HepG2 (cell line): ENCODE measurements at regions not wholly inside any gene's neighbourhood (a gene's known extent, or its start where the extent isn't known, plus 50 kb on each side); places are given as distances from the start of the nearest gene placed in this dataset.

ENCODE experiments used
- ATAC-seq: fragments of 200-7000 bp; cut with Tn5 transposase; 3 replicates; pipeline ENCODE4 v1.9.1; 2020; ENCODE audit warnings: mild to moderate bottlenecking, moderate library complexity
- BruUV-seq: library from RNA; stranded (reverse); fragments of 400-500 nt; replicated peaks from 2 replicates; lab custom pipeline; 2021; lab: Mats Ljungman, UMichigan
- CTCF ChIA-PET: fragments of 300-600 bp; formaldehyde crosslinking; extraction: SDS; loops from one replicate; lab custom pipeline; 2021; ENCODE audit warnings: low total read pairs, inconsistent platforms, low intra/inter-chr PET ratio; lab: Yijun Ruan, JAX
- POLR2A ChIA-PET: fragments of 350-600 bp; sonication (Branson Sonifier 250); formaldehyde crosslinking; loops from one replicate; lab custom pipeline; 2020; ENCODE audit warnings: antibody characterized with exemption, inconsistent platforms; lab: Yijun Ruan, JAX
- DNase-seq: peaks from one replicate; pipeline ENCODE4 v3.0.0-alpha.2; 2015; ENCODE audit warnings: low spot score
- FAIRE-seq: peaks from 3 replicates; lab custom pipeline; 2011; peaks lifted over from hg19 to GRCh38; lab: Jason Lieb, UNC
- H2AFZ ChIP-seq: one replicate; pipeline ENCODE4 v1.6.1; 2011; ENCODE audit warnings: low read length, inconsistent platforms
- H3K27ac ChIP-seq: fragments of 300-600 bp; 3 replicates; pipeline ENCODE4 v1.8.0; 2011; ENCODE audit warnings: mixed run types, mild to moderate bottlenecking, mixed read lengths, low read length, inconsistent platforms; ENCODE audit not compliant: insufficient read depth; ENCODE audit errors: extremely low read length
- H3K27me3 ChIP-seq, 2 experiments: fragments of 200-600 bp in 1 of 2; 2 replicates in 1 of 2; 3 replicates in 1 of 2; pipeline versions ENCODE4 v1.6.0 to v1.8.0; 2011; ENCODE audit warnings: low read length in 2 of 2, mild to moderate bottlenecking in 2 of 2, moderate library complexity in 2 of 2, inconsistent platforms in 1 of 2; ENCODE audit not compliant: insufficient read depth in 2 of 2, control insufficient read depth in 1 of 2
- H3K36me3 ChIP-seq, 2 experiments: fragments of 200-600 bp in 1 of 2; replicated peaks in 1 of 2; 2 replicates in 1 of 2; 3 replicates in 1 of 2; pipeline versions ENCODE4 v1.5.1 to v1.8.0; 2011; ENCODE audit warnings: low read length in 2 of 2, inconsistent platforms in 1 of 2; ENCODE audit not compliant: insufficient read depth in 2 of 2, control insufficient read depth in 1 of 2
- H3K4me1 ChIP-seq: 2 replicates; pipeline ENCODE4 v1.5.1; 2012; ENCODE audit warnings: low read length, inconsistent platforms; ENCODE audit not compliant: insufficient read depth
- H3K4me2 ChIP-seq: 2 replicates; pipeline ENCODE4 v1.6.0; 2011; ENCODE audit warnings: low read depth, low read length, inconsistent platforms
- H3K4me3 ChIP-seq, 3 experiments: fragments of 200-600 bp in 1 of 3; sonication (generic), shearing (Covaris generic) in 1 of 3; replicated peaks in 1 of 3; 2 replicates each; pipeline ENCODE4 v1.5.1; 2011 to 2016; ENCODE audit warnings: low read length in 3 of 3, inconsistent platforms in 2 of 3, low read depth in 2 of 3, mild to moderate bottlenecking in 2 of 3, control low read depth in 1 of 3, mixed read lengths in 1 of 3; ENCODE audit not compliant: insufficient read depth in 1 of 3
- H3K79me2 ChIP-seq: one replicate; pipeline ENCODE4 v1.6.1; 2011; ENCODE audit warnings: low read length, inconsistent platforms; ENCODE audit not compliant: insufficient read depth
- H3K9ac ChIP-seq: 2 replicates; pipeline ENCODE4 v1.6.0; 2011; ENCODE audit warnings: mild to moderate bottlenecking, low read depth, low read length, inconsistent platforms; ENCODE audit not compliant: insufficient read depth
- H3K9me3 ChIP-seq: 2 replicates; pipeline ENCODE4 v1.5.1; 2012; ENCODE audit warnings: mild to moderate bottlenecking, low read length
- H4K20me1 ChIP-seq: 2 replicates; pipeline ENCODE4 v1.6.0; 2011; ENCODE audit warnings: inconsistent platforms, mild to moderate bottlenecking, low read length, moderate library complexity; ENCODE audit not compliant: insufficient read depth
- BHLHE40 ChIP-seq: IDR thresholded peaks from 2 replicates; pipeline ENCODE4 v1.6.1; 2011; ENCODE audit warnings: low read length, improper control_type of control experiment
- CTCF ChIP-seq: sonication (generic); formaldehyde crosslinking; IDR thresholded peaks from 2 replicates; pipeline ENCODE4 v1.5.0; 2020; ENCODE audit warnings: mild to moderate bottlenecking, missing genetic modification reagents, moderate library complexity
- EED ChIP-seq: sonication (generic); formaldehyde crosslinking; IDR thresholded peaks from 2 replicates; pipeline ENCODE4 v1.5.0; 2020; ENCODE audit warnings: mild to moderate bottlenecking, missing genetic modification reagents
- FOXA3 ChIP-seq: IDR thresholded peaks from 2 replicates; pipeline ENCODE4 v1.6.1; 2016; ENCODE audit warnings: missing genetic modification reagents, missing compliant biosample characterization
- FOXP1 ChIP-seq, 2 experiments: fragments of 450-650 bp in 1 of 2; IDR thresholded peaks; 2 replicates each; pipeline ENCODE4 v1.6.1; 2017 to 2018; ENCODE audit warnings: antibody characterized with exemption in 1 of 2
- GATAD1 ChIP-seq: IDR thresholded peaks from 2 replicates; pipeline ENCODE4 v1.6.1; 2016; ENCODE audit warnings: missing genetic modification reagents, missing compliant biosample characterization
- HNRNPUL1 ChIP-seq: fragments of 200-400 bp; formaldehyde crosslinking; IDR thresholded peaks from 2 replicates; pipeline ENCODE4 v1.6.1; 2017; ENCODE audit warnings: low read depth, mild to moderate bottlenecking, low read length, moderate library complexity
- NFATC3 ChIP-seq: sonication (generic); formaldehyde crosslinking; IDR thresholded peaks from 2 replicates; pipeline ENCODE4 v1.5.1; 2020; ENCODE audit warnings: mild to moderate bottlenecking, missing genetic modification reagents
- NFE2L2 ChIP-seq: fragments of 150-350 bp; IDR thresholded peaks from 2 replicates; pipeline ENCODE4 v1.6.1; 2014; ENCODE audit warnings: low read length
- RFX5 ChIP-seq: IDR thresholded peaks from 2 replicates; pipeline ENCODE4 v1.6.1; 2011; ENCODE audit warnings: low read depth, low read length, improper control_type of control experiment
- SRY ChIP-seq: sonication (generic); formaldehyde crosslinking; IDR thresholded peaks from 2 replicates; pipeline ENCODE4 v1.8.0; 2022; ENCODE audit warnings: mild to moderate bottlenecking, missing genetic modification reagents
- XBP1 ChIP-seq: sonication (generic); formaldehyde crosslinking; IDR thresholded peaks from 2 replicates; pipeline ENCODE4 v1.5.0; 2020; ENCODE audit warnings: missing genetic modification reagents
- ZNF510 ChIP-seq: sonication (generic); formaldehyde crosslinking; IDR thresholded peaks from 2 replicates; pipeline ENCODE4 v1.4.0; 2020; ENCODE audit warnings: low read depth, mild to moderate bottlenecking, missing genetic modification reagents
- ZNF549 ChIP-seq: sonication (generic); formaldehyde crosslinking; IDR thresholded peaks from 2 replicates; pipeline ENCODE4 v1.5.0; 2020; ENCODE audit warnings: missing genetic modification reagents
- ZNF572 ChIP-seq: sonication (generic); formaldehyde crosslinking; IDR thresholded peaks from 2 replicates; pipeline ENCODE4 v1.5.1; 2020; ENCODE audit warnings: mild to moderate bottlenecking, missing genetic modification reagents
- ZNF724P ChIP-seq: sonication (generic); formaldehyde crosslinking; IDR thresholded peaks from 2 replicates; pipeline ENCODE4 v1.8.0; 2022; ENCODE audit warnings: missing genetic modification reagents, borderline replicate concordance
- ZSCAN12 ChIP-seq: sonication (generic); formaldehyde crosslinking; IDR thresholded peaks from 2 replicates; pipeline ENCODE4 v1.9.0; 2021; ENCODE audit warnings: mild to moderate bottlenecking, missing genetic modification reagents
- WGBS: methylation state at CpG from one replicate; pipeline ENCODE4 v1.1.6; 2017; ENCODE audit warnings: low lambda C conversion rate; 5-methylcytosine and 5-hydroxymethylcytosine counted together
- in situ Hi-C: cut with HindIII; loops from 2 replicates; pipeline ENCODE4 v1.10.0; 2017; ENCODE audit warnings: low pct_unique_long_range_greater_than_20kb; ENCODE audit not compliant: extremely low pct_ligation_motif_present
- intact Hi-C: fragments of 100-400 bp; cut with micrococcal nuclease; formaldehyde crosslinking; loops from one replicate; pipeline ENCODE4 v1.10.0; 2022; ENCODE audit not compliant: unreplicated experiment
- TF ChIP-seq, protein P1 (sequence below): sonication (generic); formaldehyde crosslinking; IDR thresholded peaks from 2 replicates; pipeline ENCODE4 v1.4.0; 2020; ENCODE audit warnings: low read depth, mild to moderate bottlenecking, missing genetic modification reagents

DNA sequence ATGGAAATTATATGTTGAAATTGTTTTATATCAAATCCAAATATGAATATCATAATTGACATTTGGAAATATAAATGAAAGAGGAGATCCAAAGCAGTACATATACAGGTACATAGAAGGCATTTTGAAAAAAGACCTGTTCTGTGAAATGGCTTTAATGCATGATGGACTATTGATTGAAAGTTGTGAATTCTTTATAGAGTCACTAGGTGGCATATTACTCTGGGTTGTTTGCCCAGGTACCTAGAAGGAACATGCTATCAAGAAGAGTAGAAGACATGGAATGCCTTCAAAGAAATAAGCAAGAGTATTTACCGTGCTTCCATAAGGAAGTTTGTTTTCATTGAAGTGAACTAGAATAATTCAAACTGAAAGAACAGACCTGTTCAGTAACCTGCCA lies 160.0 kb upstream of the ANK3 start (continued):
- TF ChIP-seq CTCF (CRISPR knock-in tag) = peak; percentile 53
- TF ChIP-seq XBP1 (CRISPR knock-in tag) = no peak

DNA sequence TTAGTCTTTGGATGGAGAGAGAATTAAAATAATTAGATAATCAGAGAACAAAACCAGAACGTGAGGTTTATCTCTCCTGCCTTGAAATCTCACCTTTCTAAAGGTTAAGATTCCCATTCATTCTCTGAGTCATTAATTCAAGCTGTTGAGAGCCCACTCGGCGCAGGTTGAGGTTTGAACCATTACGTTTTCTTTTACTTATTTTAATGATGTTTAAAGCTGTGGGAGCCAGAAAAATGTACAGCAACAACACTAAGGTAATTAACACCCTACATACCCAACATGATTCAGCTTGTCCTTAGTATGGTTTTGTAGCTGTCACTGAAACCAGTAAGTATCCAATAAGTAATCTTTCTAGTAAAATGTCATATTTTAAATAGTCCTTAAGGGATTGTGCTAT lies 153.0 kb upstream of the ANK3 start:
- ChIA-PET POLR2A (no interaction called here), CTCF (no interaction called here)
- FAIRE-seq (no peak), ATAC-seq (no peak), DNase-seq (no peak)
- 1% methylated on average over 4 of the region's 4 CpGs for WGBS
- Histone ChIP-seq H4K20me1 (no peaks in the 10 kb centered on the region), H3K4me2 (no peak overlapping the region), H3K9ac (no peak overlapping the region), H2AFZ (no peak overlapping the region), H3K27me3 (no peaks in the 10 kb centered on the region), H3K36me3 (no peaks in the 10 kb centered on the region), H3K79me2 (no peaks in the 10 kb centered on the region), H3K9me3 (no peaks in the 10 kb centered on the region), H3K4me3 (no peak overlapping the region), H3K4me1 (no peaks in the 10 kb centered on the region), H3K27ac (no peak overlapping the region)
- no TSS peak for BruUV-seq
- TF ChIP-seq FOXP1 (IDR thresholded peaks at IDR 0.05) (no peak), FOXP1 (CRISPR knock-in tag; IDR thresholded peaks at IDR 0.05) (no peak)
- in situ Hi-C loops = loop anchor here (10.0 kb wide), 1 partner anchor 112 kb away; no protein-coding TSS in a partner anchor
- intact Hi-C loops = no loop called here

GRCh38 chr10:60541451-60541850 lies 151.8 kb upstream of the ANK3 start:
- 1% methylated on average over 3 of the region's 3 CpGs for WGBS
- DNase-seq = no peak
- no peaks in the 10 kb centered on the region for H4K20me1 ChIP-seq
- TF ChIP-seq FOXA3 (CRISPR knock-in tag) (no peak), RFX5 (no peak), ZNF724P (CRISPR knock-in tag) (no peak), NFE2L2 (no peak), ZNF549 (CRISPR knock-in tag) (no peak), ZNF510 (CRISPR knock-in tag) (no peak), ZSCAN12 (CRISPR knock-in tag) (no peak), SRY (CRISPR knock-in tag) (no peak), BHLHE40 (no peak), NFATC3 (CRISPR knock-in tag) (no peak), ZNF572 (CRISPR knock-in tag) (no peak), EED (CRISPR knock-in tag) (no peak), HNRNPUL1 (no peak), GATAD1 (no peak)
- TF ChIP-seq, protein P1, sequence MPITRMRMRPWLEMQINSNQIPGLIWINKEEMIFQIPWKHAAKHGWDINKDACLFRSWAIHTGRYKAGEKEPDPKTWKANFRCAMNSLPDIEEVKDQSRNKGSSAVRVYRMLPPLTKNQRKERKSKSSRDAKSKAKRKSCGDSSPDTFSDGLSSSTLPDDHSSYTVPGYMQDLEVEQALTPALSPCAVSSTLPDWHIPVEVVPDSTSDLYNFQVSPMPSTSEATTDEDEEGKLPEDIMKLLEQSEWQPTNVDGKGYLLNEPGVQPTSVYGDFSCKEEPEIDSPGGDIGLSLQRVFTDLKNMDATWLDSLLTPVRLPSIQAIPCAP = no peak

More at GRCh38 chr10:60541451-60541850, 151.8 kb upstream of the ANK3 start:
- no TSS peak for BruUV-seq
- no peaks in the 10 kb centered on the region for H3K36me3 ChIP-seq
- CTCF ChIA-PET = no interaction called here
- H3K27ac ChIP-seq = no peak overlapping the region
- H3K79me2 ChIP-seq = no peaks in the 10 kb centered on the region
- H3K4me2 ChIP-seq = no peak overlapping the region
- in situ Hi-C loops (loop anchor here (10.0 kb wide), 1 partner anchor 113 kb away; no protein-coding TSS in a partner anchor), intact Hi-C loops (no loop called here)
- no peak overlapping the region for H2AFZ ChIP-seq
- no peak overlapping the region for H3K9ac ChIP-seq
- no peaks in the 10 kb centered on the region for H3K9me3 ChIP-seq
- H3K4me3 ChIP-seq = no peak overlapping the region
- FAIRE-seq (no peak), ATAC-seq (no peak)
- no peaks in the 10 kb centered on the region for H3K4me1 ChIP-seq
- no peaks in the 10 kb centered on the region for H3K27me3 ChIP-seq
- POLR2A ChIA-PET = no interaction called here
